GM18907 (cell line): ENCODE measurements at regions not wholly inside any gene's neighbourhood (a gene's known extent, or its start where the extent isn't known, plus 50 kb on each side); places are given as distances from the start of the nearest gene placed in this dataset.

Experiments
- ATAC-seq: cut with Tn5 transposase; IDR thresholded peaks from one replicate; pipeline ENCODE4 v1.9.1; 2021; ENCODE audit warnings: mild to moderate bottlenecking, moderate library complexity; ENCODE audit not compliant: unreplicated experiment

DNA sequence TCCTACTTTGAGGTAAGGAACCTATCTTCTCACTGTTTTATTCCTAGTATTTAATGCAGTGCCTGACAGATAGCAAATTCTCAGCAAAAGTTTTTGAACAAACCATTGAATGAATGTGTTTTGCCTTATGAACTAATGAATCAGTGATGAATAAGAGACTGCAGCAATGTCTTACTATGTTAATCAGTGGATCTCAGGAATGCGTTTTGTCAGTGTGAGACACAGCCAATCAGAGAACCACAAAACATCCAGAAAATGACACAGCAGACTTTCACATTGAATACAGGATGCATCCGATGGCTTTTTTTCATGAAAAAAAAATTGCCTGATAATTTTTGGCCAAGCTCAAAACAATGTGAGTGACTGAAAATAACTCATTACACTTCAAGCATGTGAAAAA, 270.5 kb downstream of the BMP2 start:
- ATAC-seq: no peak

DNA sequence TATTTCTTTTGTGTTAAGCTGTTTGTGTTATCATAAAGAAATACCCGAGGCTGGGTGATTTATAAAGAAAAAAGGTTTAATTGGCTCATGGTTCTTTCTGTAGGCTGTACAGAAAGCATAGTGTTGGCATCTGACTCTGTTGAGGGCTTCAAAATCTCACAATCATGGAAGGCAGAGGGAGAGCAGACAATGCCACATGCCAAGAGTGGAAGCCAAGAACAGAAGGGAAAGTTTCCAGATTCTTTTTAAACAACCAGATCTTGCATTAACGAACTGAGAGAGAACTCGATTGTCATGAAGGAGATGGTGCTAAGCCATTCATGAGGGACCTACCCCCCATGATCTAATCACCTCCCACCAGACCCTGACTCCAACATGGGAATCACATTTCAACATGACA, 290.1 kb downstream of the BMP2 start:
- no peak for ATAC-seq

DNA sequence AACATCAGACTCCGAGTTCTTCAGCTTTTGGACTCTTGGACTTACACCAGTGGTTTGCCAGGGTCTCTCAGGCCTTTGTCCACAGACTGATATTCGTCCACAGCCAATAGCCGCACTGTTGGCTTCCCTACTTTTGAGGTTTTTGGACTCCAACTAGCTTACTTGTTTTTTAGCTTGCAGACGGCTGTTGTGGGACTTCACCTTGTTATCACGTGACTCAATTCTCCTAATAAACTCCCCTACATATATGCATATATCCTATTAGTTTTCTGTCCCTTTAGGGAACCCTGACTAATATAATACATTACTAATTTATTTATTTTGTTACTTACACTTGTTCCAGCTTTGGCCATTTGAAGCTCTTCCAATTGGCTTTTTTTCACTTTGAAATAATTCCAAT, 311.3 kb downstream of the BMP2 start:
- ATAC-seq: no peak

DNA sequence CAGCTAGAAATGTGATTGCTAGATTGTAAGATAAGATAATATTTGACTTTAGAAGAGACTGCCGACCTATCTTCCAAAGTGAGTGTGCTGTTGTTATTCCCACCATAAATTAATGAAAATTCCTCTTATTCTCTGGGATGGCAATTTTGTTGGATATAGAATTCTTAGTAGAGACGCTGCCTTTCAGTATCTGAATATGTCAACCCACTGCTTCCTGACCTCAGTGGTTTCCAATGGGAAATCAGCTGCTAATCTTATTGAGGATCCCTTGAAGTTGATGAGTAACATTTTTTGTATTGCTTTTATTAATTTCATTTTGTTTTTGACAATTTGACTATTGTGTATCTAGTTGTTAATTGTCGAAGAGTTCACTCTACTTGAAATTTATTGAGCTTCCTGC, 313.0 kb downstream of the BMP2 start:
- no peak for ATAC-seq

DNA sequence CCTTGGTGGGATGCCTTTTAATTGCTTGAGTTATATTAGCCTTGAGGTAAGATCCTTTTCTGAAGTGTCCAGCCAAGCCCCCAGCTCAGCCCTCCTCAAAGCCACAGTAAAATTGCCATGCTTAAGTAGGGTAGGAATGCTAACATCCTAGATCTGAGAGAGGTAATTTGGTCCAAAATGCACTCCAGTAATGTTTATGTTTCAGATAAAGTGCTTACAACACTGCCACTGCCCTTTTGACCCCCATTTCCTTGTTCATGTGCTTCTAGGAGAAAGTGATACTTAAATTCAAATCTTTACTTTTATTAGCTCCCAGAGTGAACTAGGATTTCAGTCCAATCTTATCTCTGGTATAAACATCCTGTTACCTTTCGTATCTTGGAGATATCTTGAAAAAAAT, 318.0 kb downstream of the BMP2 start:
- ATAC-seq: no peak

DNA sequence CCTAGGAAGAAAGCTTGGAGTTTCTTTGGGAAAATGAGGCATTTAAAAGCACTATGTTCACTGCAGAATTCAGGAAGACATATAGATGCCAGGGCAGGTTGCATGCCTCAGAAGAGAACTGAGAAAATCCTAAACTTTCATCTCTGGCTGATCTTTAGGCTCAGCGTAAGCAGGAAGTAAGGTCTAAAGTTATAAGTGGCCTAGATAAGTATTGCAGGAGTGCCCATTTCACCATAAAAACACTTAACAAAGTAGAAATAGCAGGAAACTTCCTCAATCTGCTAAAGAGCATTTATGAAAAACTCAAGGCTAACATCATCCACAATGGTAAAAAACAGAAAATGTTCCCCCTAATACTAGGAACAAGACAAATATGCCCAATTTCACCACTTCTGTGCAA, 320.3 kb downstream of the BMP2 start:
- ATAC-seq: no peak

DNA sequence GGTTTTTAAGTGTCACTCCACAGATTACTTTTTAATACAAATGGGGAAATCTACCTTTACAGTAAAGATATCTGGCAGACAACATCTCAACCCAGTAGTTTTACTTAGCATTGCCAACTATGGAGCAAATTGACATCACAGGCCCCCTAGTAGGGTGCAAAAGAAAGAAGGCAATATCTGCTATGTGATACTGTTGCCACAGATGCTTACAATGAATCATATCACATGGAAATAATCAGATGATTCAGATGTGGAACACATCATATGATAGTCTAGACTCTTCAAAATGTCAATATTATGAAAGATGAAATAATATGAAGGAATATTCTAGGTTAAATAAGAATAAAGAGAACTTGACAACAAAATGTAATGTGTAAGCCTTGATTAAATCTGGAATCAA, 322.5 kb downstream of the BMP2 start:
- ATAC-seq: no peak

DNA sequence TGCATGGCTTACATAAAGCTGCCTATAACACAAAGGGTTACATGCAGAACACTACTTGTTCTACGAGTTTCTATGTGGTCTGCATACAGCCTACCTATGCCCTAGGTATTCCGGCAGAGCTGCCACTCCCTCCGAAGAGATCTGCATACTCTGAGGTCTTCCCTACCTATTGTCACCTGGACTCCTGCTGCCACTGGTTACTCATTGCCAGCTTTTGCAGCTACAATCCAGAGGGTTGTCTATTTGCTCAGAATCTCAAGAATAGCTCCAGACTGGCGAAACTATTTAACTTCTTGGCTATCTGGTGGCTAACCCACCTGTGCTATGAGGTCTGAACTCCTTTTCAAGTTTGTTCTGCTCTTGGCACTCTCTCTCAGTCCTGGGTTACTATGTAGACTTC, 323.3 kb downstream of the BMP2 start:
- no peak for ATAC-seq

DNA sequence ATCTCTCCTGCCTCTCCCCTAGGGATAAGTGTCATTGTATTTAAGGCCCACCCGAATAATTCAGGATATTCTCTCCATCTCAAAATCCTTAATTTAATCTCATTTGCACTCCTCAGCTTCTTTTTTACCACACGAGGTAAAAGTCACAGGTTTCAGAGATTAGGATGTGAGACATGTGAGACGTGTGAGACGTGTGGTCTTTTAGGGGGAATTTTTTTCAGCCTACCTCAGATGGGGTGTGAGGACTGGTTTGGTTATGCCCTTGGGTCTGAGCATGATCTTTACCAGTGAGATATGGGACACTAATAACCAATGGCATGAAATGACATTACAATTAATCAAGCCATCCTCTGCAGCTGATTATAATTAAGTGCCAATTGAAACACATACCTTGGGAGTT, 324.2 kb downstream of the BMP2 start:
- no peak for ATAC-seq

DNA sequence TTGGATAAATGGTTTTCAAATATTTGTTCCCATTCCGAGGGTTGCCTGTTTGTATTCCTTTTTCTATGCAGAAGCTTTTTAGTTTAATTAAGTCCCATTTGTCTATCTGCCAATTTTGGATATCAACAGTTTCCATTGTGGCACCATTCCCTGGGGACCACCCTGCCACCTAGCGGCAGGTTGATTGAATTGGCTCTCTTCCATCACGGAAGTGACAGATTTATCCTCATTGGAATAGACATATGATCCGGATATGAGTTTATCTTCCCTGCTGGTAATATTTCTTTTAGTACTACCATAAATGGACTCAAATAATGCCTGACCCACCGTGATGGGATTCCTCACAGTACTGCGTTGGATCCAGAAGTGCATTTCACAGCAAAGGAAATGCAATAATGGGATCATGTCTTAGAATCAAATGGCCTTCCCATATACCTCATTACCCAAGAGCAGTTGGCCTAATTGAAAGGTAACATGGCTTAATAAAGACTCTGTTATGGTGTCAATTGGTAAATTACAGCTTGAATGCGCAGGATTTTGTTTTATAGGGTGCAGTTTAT, 327.0 kb downstream of the BMP2 start:
- peak; percentile 52 for ATAC-seq

DNA sequence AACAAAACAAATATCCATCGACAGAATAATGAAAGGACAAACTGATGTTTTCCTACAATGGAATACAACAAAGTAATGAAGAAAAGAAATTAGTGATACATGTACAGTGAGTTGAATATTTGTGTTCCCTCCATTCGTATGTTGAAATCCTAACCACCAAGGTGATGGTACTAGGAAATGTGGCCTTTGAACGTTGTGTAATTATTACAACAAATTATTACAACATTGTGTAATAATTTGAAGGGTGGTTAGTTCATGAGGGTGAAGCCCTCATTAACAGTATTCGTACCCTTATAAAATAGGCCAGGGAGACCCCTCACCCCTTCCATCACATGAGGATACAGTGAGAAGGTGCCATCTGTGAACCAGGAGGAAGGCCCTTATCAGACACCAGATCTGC, 339.4 kb downstream of the BMP2 start:
- ATAC-seq: no peak

DNA sequence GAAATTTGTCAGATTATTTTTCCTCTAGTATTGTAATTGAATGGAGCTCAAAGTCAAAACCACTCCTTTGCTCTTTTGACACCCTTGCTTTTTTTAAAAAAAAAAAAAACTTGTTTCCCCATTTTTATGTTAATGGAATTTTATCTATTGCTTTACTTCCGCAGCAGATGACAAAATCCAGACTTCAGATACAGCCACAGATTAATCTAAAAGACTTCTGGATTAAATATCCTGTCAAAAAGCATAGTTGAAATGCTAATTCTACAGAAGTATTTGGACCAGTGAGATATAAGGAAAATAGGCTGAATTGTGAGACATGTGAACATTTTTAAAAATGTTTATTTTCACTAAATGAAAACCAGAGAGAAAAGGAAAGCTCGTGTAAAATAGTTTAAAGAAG, 341.4 kb downstream of the BMP2 start:
- ATAC-seq: no peak

DNA sequence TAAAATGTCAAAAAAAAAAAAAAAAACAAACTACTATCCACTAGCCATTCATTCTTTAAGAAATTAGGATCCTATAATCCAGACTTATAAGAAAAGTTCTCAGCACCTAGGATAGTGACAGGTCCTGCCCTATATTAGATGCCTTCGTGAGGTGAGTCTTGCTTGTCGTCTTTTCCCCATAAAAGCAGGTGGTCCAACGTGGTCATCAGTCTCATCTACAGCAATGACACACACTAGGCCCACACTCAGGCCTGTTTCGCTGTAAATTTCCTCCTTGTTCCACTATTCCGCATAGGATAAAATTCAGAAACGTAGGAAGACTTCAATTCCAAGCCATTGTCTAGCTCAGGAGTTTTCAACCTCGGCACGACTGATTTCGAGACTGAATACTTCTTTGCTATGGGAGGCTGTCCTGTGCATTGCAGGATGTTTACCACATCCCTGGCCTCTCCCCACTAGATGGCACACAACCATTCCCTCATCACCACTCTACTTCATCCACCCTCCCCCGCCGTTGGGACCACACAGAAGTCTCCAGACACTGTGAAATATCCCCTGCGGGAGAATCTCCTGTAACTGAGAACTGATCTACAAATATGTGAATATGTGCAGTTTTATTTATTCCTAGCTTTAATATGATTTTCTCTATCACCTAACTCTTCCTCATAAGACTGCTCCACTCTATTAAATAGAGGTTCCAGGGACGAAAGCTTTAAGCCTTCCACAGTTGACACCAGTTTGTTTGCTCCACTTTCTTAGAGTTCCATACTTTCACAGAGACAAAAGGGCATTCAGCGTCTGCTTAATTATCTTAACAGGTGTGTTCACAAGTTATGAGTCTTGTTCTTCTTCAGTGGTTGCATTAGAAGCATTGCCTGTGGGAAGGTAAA, 346.3 kb downstream of the BMP2 start:
- ATAC-seq: peak; percentile 97

DNA sequence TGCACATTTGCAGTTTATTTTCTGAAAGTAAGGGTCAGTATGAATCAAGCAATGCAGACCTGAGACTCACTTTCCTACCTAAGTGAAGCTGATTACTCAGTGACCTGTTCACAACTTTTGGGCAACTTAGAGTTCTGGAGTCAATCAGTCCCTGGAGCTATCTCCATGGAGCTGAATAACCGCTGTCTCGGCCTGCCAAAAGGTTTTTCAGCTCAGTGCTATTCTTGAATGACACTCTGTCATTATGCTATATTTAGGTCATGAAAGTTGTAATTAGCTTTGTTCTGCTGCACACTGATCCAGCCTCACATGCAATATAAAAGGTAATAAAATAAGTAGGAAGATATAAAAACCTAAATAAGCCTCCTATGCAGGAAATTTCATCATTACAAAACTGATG, 356.0 kb downstream of the BMP2 start:
- ATAC-seq: no peak

DNA sequence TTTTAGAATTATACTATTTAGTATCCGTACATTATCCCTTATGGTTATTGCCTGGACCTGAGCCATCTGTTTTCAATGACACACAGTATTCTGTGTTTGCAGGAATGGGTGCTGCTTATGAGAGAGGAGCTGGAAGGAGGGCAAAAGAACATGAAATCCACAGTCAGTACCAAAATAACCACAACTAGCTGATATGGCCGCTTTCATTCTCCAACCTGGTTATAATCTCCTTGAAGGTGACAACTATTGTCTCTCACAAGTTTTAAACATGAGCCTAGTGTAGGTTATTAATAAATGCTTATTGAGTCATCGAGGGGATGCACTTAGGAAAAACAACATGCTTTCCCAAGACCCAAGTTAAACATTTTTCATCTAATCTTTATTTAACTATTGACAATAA, 356.6 kb downstream of the BMP2 start:
- no peak for ATAC-seq

DNA sequence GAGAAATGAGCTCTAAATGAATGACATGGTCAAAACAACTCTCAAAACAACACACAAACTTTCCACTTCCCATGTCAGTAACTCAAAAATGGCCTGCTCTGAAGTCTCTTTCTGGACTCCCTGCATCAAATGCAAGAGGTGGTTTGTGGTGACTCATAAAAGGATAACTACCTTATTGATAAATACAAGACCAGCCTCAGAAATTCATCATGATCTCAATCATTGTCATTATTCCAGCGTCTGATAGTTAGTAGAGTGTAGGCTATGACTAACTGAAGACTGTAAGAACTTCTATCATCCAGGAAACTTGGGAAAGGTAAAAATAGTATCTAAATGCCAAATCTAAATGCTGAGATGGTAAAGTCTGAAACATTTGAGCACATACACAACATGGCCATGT, 369.4 kb downstream of the BMP2 start:
- ATAC-seq: no peak

DNA sequence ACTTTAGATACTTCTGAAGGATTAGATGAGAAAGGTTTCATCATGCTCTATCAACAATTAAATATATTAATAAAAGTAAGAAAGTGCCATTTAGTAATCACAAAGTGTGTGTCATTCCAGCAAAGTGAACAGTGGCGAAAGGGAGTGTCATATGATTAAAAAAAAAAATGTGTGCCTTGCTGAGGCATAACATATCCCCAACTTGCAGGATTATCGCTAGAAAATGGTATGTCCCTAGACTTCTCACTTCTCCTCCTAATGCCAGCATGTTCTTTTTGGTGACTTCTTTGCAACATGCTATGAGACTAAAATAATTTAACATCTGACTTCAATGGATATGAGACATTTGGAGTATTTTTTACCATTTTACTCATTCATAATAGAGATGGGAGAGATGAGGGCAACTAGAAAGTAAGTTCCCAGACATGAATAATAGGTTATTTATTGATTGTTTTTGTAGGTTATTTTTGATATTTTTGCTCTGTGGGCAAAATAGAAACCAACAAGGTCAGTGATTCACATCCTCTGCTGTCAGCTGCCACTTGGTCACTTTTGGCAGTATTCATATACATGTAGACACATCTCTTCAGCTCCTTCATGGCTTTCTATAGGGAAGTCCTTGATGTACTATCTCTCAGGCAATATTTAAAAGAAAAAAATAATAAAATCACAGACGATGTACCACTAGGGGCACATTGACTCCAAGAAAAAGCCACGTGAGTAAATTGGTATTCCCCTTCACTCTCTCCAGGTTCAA, 370.1 kb downstream of the BMP2 start:
- ATAC-seq: peak; percentile 97

DNA sequence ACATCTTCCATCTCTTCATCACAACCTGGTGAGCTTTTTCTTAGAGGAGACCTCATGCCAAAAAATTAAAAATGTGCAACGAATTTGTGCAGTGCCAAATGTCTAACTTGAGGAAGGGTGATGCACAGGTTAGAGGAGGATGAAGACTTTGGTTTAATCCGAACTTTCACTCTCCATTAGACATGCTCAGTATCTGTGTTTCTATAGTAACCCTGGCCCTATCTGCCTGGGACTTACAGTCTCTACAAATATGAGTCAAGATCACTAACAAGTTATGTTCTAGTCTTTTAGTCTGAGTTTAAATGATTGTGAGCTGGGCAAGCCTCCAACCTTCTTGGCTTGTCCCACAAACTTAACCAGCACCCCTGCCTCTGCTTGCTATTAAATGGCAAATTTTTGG, 377.0 kb downstream of the BMP2 start:
- ATAC-seq: no peak

DNA sequence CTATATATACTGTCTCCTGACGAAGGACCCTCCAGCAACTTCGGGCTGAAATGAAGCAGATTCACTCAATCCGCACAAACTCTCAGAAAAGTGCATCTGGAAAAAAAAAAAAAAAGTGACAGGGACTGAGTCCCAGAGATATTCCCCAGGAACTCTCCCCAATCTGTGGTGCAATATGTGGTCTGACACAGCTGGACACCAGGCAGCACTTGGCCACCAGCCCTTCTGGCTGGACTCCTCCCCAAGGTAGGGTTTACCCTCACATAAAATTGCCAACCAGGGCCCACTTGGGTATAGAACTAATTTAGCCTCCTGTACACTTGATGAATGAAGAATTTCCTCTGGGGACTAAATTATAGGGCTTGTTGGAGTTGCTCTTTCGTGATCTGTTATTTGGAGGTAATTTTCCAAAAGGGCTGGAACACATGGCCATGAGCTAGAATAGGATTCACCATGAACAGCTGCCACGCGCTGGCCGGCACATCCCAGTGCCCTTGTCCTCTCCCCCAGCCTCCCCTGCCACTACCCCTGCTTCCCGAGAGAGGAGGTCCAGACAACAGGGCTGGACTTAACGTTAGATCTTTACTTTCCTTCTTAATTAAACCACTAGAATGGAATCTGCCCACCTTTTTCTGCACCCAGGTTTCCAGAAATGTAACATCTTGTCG, 379.2 kb downstream of the BMP2 start:
- no peak for ATAC-seq

DNA sequence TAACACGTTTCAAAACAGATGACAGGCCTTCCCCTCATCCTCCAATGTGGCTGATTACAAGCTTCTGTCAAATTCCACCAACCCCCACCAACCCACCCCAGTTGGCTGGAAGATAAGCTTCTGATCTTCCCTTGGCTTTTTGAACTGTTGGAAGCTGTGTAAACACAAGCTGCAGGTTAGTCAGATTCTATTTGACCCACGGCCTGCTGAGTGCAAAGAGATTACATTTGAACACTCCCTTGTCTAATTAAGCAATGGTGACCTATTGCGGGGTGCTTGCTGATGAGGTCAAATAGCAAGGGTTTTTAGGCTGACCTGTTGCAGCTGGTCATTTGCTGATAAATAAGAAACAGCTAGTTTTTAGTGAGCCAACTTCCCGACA, 379.7 kb downstream of the BMP2 start:
- ATAC-seq: no peak

DNA sequence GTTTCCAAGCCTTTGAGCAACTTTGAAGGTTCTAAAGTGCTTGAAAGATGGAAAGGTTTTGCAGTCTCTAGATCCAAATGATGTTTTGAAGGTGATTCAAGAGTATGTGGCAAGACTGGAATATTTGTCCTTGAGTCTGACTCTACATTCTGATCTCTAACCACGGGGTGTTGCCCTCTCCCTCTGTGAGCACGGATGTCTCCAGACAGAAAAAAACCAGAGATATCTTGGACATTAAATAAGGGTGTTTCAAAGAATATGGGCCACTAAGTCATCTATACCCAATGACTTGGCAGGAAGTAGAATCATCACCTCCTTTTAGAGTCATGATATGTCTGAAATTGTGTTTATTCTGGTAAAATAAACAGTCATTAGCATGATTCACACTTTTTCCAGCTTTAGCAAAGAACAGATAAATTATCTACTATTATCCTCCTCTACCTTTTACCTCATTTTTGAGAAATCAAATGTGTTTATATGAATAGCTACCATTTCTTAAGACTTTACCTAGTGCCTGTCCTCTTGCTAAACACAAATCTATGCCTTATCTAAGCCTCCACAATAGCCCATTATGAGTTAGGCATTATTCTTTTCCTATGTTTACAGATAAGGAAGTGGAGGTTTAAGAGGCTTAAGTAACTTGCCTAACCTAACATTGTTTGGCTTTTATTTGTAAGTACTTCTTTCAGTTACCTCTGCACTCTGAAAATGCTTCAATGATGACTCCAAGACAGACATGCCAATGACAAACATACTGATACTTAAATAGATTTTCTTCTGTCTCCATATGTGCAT, 384.4 kb downstream of the BMP2 start:
- no peak for ATAC-seq
